Central memory CD8-positive, alpha-beta T cell (primary cell): ENCODE measurements at regions not wholly inside any gene's neighbourhood (a gene's known extent, or its start where the extent isn't known, plus 50 kb on each side); places are given as distances from the start of the nearest gene placed in this dataset.
"Not testable (repeated sequence)": the region's sequence is repeated elsewhere in the genome, so short reads cannot be mapped to it uniquely, and the experiment has no call there.

Experiments
- ATAC-seq: fragments of 150-1000 bp; cut with Tn5 transposase; replicated peaks from 2 replicates; pipeline ENCODE4 v1.10.0; 2022; ENCODE audit warnings: mild to moderate bottlenecking, moderate FRiP score, moderate number of reproducible peaks; ENCODE audit not compliant: poor library complexity, severe bottlenecking; ENCODE audit errors: extremely low read depth
- DNase-seq, 2 donors: peaks; one replicate each; pipeline ENCODE4 v3.0.0; 2021; ENCODE audit warnings: low spot score in 2 of 2
- H3K27ac Mint-ChIP-seq: one replicate; pipeline ENCODE4 v1.8.0; 2022; ENCODE audit warnings: low read depth, mild to moderate bottlenecking, moderate library complexity, mixed read lengths
- H3K27me3 Mint-ChIP-seq: one replicate; pipeline ENCODE4 v1.8.0; 2022; ENCODE audit warnings: mixed read lengths
- H3K36me3 Mint-ChIP-seq: one replicate; pipeline ENCODE4 v1.8.0; 2022; ENCODE audit warnings: mild to moderate bottlenecking, moderate library complexity, mixed read lengths; ENCODE audit not compliant: insufficient read depth
- H3K4me1 Mint-ChIP-seq: one replicate; pipeline ENCODE4 v1.8.0; 2022; ENCODE audit warnings: mixed read lengths
- H3K4me3 Mint-ChIP-seq: one replicate; pipeline ENCODE4 v1.8.0; 2022; ENCODE audit warnings: mild to moderate bottlenecking, moderate library complexity, mixed read lengths
- H3K9me3 Mint-ChIP-seq: one replicate; pipeline ENCODE4 v1.8.0; 2022; ENCODE audit warnings: mixed read lengths

DNA sequence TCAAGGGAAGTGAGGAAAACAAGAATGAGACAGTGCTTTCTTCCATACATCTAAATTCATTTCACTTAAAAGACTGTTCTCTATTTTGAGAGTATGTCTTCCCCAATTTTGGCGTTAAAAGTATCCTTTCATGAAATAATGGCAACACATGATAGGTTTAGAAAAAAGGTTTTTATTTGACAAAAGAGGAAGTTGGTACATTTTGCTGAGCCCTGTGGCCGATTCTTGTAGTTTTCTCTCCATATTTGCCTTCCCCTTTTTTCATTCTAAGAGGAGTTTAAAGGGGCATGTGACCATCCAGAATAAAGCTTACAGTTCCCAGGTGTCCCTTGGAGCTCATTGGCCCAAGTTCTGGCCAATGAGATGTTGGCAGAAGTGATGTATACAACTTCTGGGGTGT lies 140.4 kb upstream of the KCNE2 start:
- no peak overlapping the region for H3K27ac Mint-ChIP-seq
- H3K4me1 Mint-ChIP-seq, result no peaks in the 10 kb centered on the region

DNA sequence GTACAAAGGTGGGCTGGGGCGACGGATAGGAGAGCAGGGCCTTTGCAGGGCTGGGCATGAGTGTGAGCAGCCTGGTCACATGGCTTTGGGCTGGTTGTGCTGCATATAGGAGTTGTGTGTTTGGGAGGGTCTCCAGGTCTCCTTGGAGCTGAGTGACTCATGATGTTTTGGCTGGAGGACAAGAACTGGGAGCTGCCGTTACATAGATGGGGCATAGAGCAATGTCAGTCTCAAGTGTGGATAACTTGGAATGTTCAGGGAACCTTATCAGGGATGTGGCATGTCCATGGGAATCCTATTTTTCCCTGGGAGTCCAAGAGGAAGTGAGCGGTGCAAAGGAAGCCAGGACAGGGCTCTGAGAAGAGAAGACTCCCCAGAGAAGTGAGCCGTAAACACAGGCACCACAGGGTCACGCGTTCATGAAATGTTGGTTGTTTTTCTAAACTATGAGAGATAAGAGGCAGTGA lies 136.4 kb upstream of the KCNE2 start:
- Mint-ChIP-seq H3K9me3 (no peaks in the 10 kb centered on the region), H3K36me3 (no peaks in the 10 kb centered on the region), H3K27ac (no peak overlapping the region), H3K4me3 (no peak overlapping the region), H3K4me1 (no peaks in the 10 kb centered on the region), H3K27me3 (peaks cover 6% of the 10 kb centered on the region)
- DNase-seq, result no peak
- no peak for ATAC-seq

More for the DNA sequence above, 140.4 kb upstream of the KCNE2 start:
- H3K36me3 Mint-ChIP-seq, result no peaks in the 10 kb centered on the region
- DNase-seq, result no peak
- peaks cover 26% of the 10 kb centered on the region for H3K27me3 Mint-ChIP-seq
- no peak overlapping the region for H3K4me3 Mint-ChIP-seq
- ATAC-seq, result no peak
- no peaks in the 10 kb centered on the region for H3K9me3 Mint-ChIP-seq

DNA sequence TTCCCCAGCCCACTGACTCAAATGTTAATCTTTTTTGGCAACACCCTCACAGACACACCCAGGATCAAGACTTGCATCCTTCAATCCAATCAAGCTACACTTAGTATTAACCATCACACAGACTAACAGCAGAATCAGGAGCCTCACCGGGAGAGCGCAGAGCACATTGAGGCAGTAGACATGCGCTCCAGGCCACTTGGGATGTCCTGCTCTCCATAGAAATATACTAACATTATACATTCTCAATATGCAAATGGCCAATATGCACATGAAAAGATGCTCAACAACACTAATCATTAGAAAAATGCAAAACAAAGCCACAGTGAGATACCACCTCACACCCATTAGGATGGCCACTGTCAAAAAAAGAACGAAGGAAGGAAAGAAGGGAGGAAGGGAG lies 135.0 kb upstream of the KCNE2 start:
- no peak for ATAC-seq
- Mint-ChIP-seq H3K27ac (no peak overlapping the region), H3K27me3 (no peaks in the 10 kb centered on the region), H3K36me3 (no peaks in the 10 kb centered on the region), H3K4me1 (no peaks in the 10 kb centered on the region), H3K4me3 (no peak overlapping the region), H3K9me3 (no peaks in the 10 kb centered on the region)
- no peak for DNase-seq

DNA sequence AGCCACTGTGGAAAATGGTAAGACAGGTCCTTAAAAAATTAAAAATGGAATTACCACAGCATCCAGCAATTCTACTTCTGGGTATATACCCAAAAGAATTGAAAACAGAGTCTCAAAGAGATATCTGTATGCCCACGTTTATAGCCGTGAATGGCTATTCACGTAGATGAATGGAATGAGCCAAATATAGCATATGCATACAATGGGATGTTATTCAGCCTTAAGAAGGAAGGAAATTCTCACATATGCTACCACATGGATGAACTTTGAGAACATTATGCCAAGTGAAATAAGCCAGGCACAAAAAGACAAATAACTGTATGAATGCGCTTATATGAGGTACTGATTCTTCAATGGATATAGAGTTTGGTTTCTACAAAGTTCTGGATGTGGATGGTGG lies 134.5 kb upstream of the KCNE2 start:
- ATAC-seq (no peak), DNase-seq (no peak)
- Mint-ChIP-seq H3K4me3 (no peak overlapping the region), H3K9me3 (no peaks in the 10 kb centered on the region), H3K36me3 (no peaks in the 10 kb centered on the region), H3K27me3 (no peaks in the 10 kb centered on the region), H3K27ac (no peak overlapping the region), H3K4me1 (no peaks in the 10 kb centered on the region)

DNA sequence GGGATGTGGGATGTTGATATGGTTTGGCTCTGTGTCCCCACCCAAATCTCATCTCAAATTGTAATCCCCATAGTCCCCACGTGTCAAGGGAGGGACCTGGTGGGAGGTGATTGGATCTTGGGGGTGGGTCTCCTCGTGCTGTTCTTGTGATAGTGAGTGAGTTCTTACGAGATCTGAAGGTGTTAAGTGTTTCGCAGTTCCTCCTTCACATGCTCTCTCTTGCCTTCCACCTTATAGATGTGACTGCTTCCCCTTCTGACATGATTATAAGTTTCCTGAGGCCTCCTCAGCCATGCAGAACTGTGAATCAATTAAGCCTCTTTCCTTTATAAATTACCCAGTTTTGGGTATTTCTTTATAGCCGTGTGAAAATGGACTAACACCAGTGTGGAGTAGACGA lies 130.1 kb upstream of the KCNE2 start:
- not testable (repeated sequence) for H3K4me1 Mint-ChIP-seq, ATAC-seq, H3K9me3 Mint-ChIP-seq, H3K4me3 Mint-ChIP-seq, H3K27ac Mint-ChIP-seq, DNase-seq, H3K36me3 Mint-ChIP-seq
- peaks cover 17% of the 10 kb centered on the region for H3K27me3 Mint-ChIP-seq

DNA sequence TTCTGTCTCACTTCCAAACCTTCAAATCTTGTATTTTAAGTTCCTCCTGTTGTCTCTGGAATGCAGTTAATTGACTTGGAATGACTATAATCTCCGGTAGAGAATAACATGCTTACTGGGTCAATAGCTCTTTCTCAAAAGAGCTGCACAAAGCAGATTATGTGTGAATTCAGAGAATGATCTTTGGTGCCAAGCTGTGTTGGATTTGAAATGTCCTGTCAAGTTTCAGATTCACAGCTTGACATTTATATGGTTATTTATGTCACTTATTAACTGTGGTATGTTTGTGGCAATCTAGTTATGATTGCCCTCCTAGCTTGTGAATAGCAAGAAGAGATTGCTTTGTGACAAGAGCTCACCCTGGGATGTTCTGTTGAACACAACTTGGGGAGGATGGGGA lies 128.3 kb upstream of the KCNE2 start:
- Mint-ChIP-seq H3K4me1 (peaks cover 4% of the 10 kb centered on the region), H3K4me3 (no peak overlapping the region), H3K27me3 (peaks cover 17% of the 10 kb centered on the region), H3K27ac (no peak overlapping the region), H3K9me3 (no peaks in the 10 kb centered on the region), H3K36me3 (no peaks in the 10 kb centered on the region)
- DNase-seq (no peak), ATAC-seq (no peak)

DNA sequence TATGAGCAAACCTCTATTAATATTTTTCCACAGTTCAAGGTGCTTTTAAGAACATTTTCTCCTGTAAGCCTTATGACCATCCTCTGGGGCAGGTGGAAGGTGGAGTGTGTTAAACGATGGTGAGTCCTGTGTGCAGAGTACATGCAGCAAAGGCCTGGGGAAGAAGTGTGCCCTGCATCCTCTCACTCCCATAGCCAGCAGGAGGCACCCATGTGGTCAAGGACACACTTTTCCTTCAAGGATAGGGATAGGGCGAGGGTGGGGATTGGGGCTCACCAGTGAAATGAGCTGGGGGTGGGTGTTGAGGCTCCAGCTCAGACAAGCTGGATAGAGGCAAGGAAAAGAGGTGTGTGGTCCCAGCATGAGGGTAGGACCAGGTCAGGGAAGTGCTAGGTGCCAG lies 120.8 kb upstream of the KCNE2 start:
- H3K27ac Mint-ChIP-seq, result no peak overlapping the region
- no peaks in the 10 kb centered on the region for H3K4me1 Mint-ChIP-seq
- no peaks in the 10 kb centered on the region for H3K9me3 Mint-ChIP-seq
- no peak for ATAC-seq
- no peak for DNase-seq
- no peaks in the 10 kb centered on the region for H3K27me3 Mint-ChIP-seq
- H3K4me3 Mint-ChIP-seq, result no peak overlapping the region
- H3K36me3 Mint-ChIP-seq, result no peaks in the 10 kb centered on the region

DNA sequence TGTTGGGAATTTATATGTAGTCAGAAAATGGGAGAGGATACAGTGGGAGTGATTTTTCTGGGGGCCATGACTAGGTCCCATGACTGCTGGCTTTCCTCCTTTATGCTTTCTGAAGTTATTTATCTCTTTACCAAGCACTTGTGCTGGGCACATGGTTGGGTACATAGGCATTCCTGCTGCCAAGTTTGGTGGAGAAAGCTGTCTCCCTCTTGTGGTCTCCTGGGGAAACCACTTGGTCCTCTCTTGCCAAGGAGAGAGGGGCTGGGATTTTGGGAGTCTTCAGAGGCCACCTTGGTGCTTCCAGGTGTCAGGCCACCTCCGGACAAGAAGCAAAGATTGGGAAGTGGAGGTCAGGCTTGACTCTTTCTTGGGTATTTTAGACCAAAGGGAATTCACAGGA lies 120.2 kb upstream of the KCNE2 start:
- H3K9me3 Mint-ChIP-seq, result no peaks in the 10 kb centered on the region
- no peak overlapping the region for H3K27ac Mint-ChIP-seq
- no peaks in the 10 kb centered on the region for H3K36me3 Mint-ChIP-seq
- DNase-seq (no peak), ATAC-seq (no peak)
- H3K4me1 Mint-ChIP-seq, result no peaks in the 10 kb centered on the region
- no peaks in the 10 kb centered on the region for H3K27me3 Mint-ChIP-seq
- H3K4me3 Mint-ChIP-seq, result no peak overlapping the region

DNA sequence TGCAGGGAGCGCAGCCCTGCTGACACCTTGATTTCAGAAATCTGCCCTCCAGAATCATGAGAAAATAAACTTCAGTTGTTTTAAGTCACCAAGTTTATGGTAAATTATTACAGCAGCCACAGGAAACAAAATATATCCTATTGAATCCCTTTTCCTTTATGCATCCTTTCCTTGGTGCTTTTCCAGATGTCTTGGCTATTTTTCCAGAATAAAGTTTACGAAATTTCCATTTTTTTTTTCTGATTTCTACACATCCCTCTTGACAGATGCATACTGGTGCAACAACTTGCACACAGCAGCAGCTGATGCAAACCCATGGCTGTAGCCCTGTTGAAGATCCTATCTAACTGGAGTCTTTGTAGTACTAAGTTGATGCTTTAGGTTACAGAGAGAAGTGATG lies 111.1 kb upstream of the KCNE2 start:
- H3K27ac Mint-ChIP-seq, result no peak overlapping the region

DNA sequence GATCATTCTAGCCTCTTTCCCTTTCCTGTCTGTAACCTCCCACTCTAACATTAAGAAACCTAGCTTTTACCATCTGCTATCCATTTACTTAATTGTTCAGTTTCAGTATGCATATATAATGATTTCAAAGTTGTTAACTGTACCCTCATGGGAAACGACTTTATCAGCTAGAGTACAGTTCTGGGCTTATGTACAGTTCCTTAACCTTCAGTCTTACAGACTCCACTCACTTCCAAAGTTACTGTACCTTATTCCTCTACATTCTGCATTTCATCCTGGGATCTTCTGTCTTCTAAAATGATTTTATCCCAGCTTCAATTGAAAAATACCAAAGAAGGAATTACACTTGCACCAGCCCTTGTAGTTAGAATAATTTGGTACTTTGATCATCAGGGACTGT lies 108.7 kb upstream of the KCNE2 start:
- H3K4me1 Mint-ChIP-seq, result no peaks in the 10 kb centered on the region
- peaks cover 9% of the 10 kb centered on the region for H3K27me3 Mint-ChIP-seq
- H3K4me3 Mint-ChIP-seq, result no peak overlapping the region
- peaks cover 12% of the 10 kb centered on the region for H3K9me3 Mint-ChIP-seq
- no peak overlapping the region for H3K27ac Mint-ChIP-seq
- DNase-seq (no peak), ATAC-seq (no peak)
- no peaks in the 10 kb centered on the region for H3K36me3 Mint-ChIP-seq

More for the DNA sequence above, 111.1 kb upstream of the KCNE2 start:
- Mint-ChIP-seq H3K9me3 (peaks cover 7% of the 10 kb centered on the region), H3K4me1 (no peaks in the 10 kb centered on the region), H3K4me3 (no peak overlapping the region), H3K36me3 (no peaks in the 10 kb centered on the region), H3K27me3 (peaks cover 9% of the 10 kb centered on the region)
- ATAC-seq (no peak), DNase-seq (no peak)

DNA sequence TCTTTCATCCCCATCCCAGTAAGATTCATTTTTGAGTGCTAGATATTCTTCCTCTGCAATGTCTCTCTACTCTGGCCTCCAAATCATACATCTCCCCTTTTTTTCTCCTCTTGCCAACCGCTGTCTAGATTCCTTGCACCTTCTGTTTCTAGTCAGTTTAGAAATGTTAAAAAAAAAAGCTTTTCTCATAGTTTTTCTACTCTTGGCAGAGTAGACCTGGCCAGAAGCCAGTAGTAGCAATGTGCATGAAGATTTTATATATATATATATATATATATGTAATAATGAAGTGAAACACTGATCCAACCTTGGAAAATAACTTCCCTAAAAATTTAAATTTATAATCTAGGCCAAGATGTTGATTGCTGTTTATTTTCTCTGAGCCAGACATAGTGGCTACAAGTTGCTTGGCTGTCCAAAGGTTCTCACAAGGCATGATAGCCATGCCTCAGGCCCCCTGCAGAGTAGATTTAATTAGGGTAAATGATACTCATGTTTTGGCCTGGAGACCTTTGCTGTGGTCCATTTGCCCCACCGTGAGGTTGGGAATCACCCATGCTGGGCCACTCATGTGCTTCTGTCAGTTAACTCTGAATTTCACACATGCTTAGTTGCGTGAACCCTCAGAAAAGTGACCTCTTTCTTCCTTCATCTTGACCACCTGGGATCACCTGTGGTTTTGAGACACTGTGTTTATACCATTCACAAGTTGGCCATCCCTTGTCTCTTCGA lies 103.4 kb upstream of the KCNE2 start:
- Mint-ChIP-seq H3K27ac (no peak overlapping the region), H3K4me1 (no peaks in the 10 kb centered on the region), H3K4me3 (no peak overlapping the region), H3K36me3 (no peaks in the 10 kb centered on the region), H3K27me3 (peaks cover 9% of the 10 kb centered on the region), H3K9me3 (peaks cover 17% of the 10 kb centered on the region)
- ATAC-seq, result no peak
- no peak for DNase-seq

DNA sequence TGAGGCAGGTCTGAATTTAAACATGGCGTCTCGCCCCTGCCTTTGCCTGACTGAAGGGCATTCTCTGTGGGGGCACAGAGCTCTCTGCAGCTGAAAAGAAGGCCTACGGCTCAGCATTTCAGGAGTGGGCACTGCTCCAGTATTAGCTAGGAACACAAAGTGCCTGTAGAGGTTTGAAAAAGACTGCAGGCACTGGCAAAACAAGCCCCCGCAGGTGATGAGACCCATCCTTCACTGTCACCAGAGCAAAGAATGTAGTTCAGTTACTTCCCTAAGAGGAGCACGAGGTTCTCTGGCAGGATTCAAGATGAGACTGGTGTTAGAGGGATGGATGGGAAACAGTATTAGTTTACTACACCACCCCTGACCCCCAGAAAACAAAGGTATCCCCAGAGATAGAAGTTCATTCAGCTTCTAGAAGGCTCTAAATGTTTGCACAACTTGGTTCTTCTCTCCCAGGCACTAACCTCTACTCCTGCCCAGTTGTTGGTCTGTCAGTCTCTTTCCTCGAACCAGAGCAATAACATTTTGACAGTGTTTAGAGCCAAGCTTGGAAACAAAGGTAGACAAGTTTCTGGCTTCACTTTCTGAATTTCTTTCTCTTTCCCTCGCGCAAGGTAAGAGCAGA lies 101.9 kb upstream of the KCNE2 start:
- H3K4me3 Mint-ChIP-seq, result no peak overlapping the region
- no peaks in the 10 kb centered on the region for H3K4me1 Mint-ChIP-seq
- H3K36me3 Mint-ChIP-seq, result no peaks in the 10 kb centered on the region
- H3K27ac Mint-ChIP-seq, result no peak overlapping the region
- H3K27me3 Mint-ChIP-seq, result peaks cover 5% of the 10 kb centered on the region
- no peak for DNase-seq
- no peak for ATAC-seq
- H3K9me3 Mint-ChIP-seq, result peaks cover 16% of the 10 kb centered on the region

DNA sequence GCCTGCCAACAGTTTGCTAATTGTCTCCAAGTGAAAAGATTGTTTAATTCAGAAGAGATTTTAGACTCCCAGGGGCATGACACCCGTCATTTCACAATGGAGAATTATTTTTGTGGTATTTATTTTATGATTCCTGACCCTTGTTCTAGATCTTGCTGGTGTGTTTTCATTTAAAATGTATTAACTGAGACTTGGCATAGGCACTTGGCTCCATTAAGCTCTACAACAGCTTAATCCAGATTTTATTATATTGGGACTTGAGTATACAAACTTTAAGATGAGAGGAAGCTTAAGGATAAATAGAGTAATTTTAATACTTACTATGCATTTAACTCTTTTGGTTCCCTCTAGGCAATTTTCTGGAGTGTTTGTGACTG lies 101.3 kb upstream of the KCNE2 start:
- Mint-ChIP-seq H3K4me3 (no peak overlapping the region), H3K4me1 (no peaks in the 10 kb centered on the region), H3K27ac (no peak overlapping the region), H3K9me3 (peaks cover 16% of the 10 kb centered on the region), H3K36me3 (no peaks in the 10 kb centered on the region), H3K27me3 (peaks cover under 1% of the 10 kb centered on the region)
- DNase-seq (no peak), ATAC-seq (no peak)
